K562 (cell line): ENCODE measurements at regions not wholly inside any gene's neighbourhood (a gene's known extent, or its start where the extent isn't known, plus 50 kb on each side); places are given as distances from the start of the nearest gene placed in this dataset.
A peak's percentile ranks its signal among the peaks of the same experiment; 100 is the strongest.
"Not testable (repeated sequence)": the region's sequence is repeated elsewhere in the genome, so short reads cannot be mapped to it uniquely, and the experiment has no call there.

Experiments used
- ATAC-seq: fragments of 200-7000 bp; cut with Tn5 transposase; 3 replicates; pipeline ENCODE4 v1.9.1; 2020; ENCODE audit warnings: moderate library complexity
- BruUV-seq: library from RNA; stranded (reverse); fragments of 400-500 nt; replicated peaks from 2 replicates; lab custom pipeline; 2021; lab: Mats Ljungman, UMichigan
- CTCF ChIA-PET: fragments of 300-600 bp; formaldehyde crosslinking; extraction: SDS; loops from one replicate; lab custom pipeline; 2021; ENCODE audit warnings: low intra/inter-chr PET ratio; lab: Yijun Ruan, JAX
- POLR2A ChIA-PET: fragments of 300-600, 350-650 bp; sonication (Branson Sonifier 250); formaldehyde crosslinking; extraction: SDS; loops from one replicate; lab custom pipeline; 2021; ENCODE audit warnings: antibody characterized with exemption, inconsistent platforms; lab: Yijun Ruan, JAX
- DNase-seq, 4 experiments: peaks; one replicate each; pipeline versions ENCODE4 v3.0.0 to v3.0.0-alpha.2; 2011 to 2018; ENCODE audit warnings: low spot score in 3 of 4, mixed read lengths in 3 of 4; ENCODE audit errors: extremely low read depth in 1 of 4
- FAIRE-seq: peaks from 2 replicates; lab custom pipeline; 2011; peaks lifted over from hg19 to GRCh38; lab: Jason Lieb, UNC
- H2AFZ ChIP-seq: 2 replicates; pipeline ENCODE4 v1.6.0; 2011; ENCODE audit warnings: low read depth, low read length, control low read depth, inconsistent platforms
- H3K27ac ChIP-seq: fragments of 200-600 bp; 3 replicates; pipeline ENCODE4 v1.8.0; 2011; ENCODE audit warnings: low read depth, mild to moderate bottlenecking, control low read depth, inconsistent platforms, low read length, moderate library complexity, mixed read lengths; ENCODE audit errors: extremely low read depth
- H3K27me3 ChIP-seq, 2 experiments: fragments of 300-600 bp in 1 of 2; 2 replicates in 1 of 2; 3 replicates in 1 of 2; pipeline versions ENCODE4 v1.6.0 to v1.8.0; 2011; ENCODE audit warnings: inconsistent platforms in 2 of 2, low read length in 2 of 2, mild to moderate bottlenecking in 1 of 2, mixed read lengths in 1 of 2, moderate library complexity in 1 of 2; ENCODE audit not compliant: control insufficient read depth in 2 of 2, insufficient read depth in 2 of 2
- H3K36me3 ChIP-seq: fragments of 300-600 bp; 3 replicates; pipeline ENCODE4 v1.8.0; 2011; ENCODE audit warnings: mild to moderate bottlenecking, low read length, inconsistent platforms; ENCODE audit not compliant: control insufficient read depth, insufficient read depth
- H3K4me1 ChIP-seq, 2 experiments: fragments of 200-600 bp in 1 of 2; replicated peaks in 1 of 2; 2 replicates in 1 of 2; 3 replicates in 1 of 2; pipeline versions ENCODE4 v1.5.1 to v1.8.0; 2011; ENCODE audit warnings: inconsistent platforms in 2 of 2, low read length in 2 of 2, mild to moderate bottlenecking in 1 of 2, mixed read lengths in 1 of 2, moderate library complexity in 1 of 2; ENCODE audit not compliant: control insufficient read depth in 2 of 2, insufficient read depth in 2 of 2
- H3K4me2 ChIP-seq: 2 replicates; pipeline ENCODE4 v1.6.1; 2011; ENCODE audit warnings: low read length, control low read depth, inconsistent platforms, mixed read lengths; ENCODE audit not compliant: insufficient read depth
- H3K4me3 ChIP-seq: fragments of 200-600 bp; sonication (generic), shearing (Covaris generic); 2 replicates; pipeline ENCODE4 v1.5.1; 2016; ENCODE audit warnings: control low read depth, inconsistent platforms
- H3K79me2 ChIP-seq: fragments of 200-600 bp; 3 replicates; pipeline ENCODE4 v1.8.0; 2011; ENCODE audit warnings: low read length, inconsistent platforms; ENCODE audit not compliant: control insufficient read depth, insufficient read depth
- H3K9ac ChIP-seq, 2 experiments: 2 replicates each; pipeline versions ENCODE4 v1.6.0 to v1.6.1; 2011; ENCODE audit warnings: low read depth in 2 of 2, low read length in 2 of 2, control low read depth in 1 of 2, inconsistent platforms in 1 of 2, mild to moderate bottlenecking in 1 of 2, mixed read lengths in 1 of 2; ENCODE audit not compliant: insufficient read depth in 1 of 2
- H3K9me1 ChIP-seq: one replicate; pipeline ENCODE4 v1.6.0; 2011; ENCODE audit warnings: inconsistent platforms, mild to moderate bottlenecking, low read length, moderate library complexity; ENCODE audit not compliant: control insufficient read depth, insufficient read depth
- H3K9me3 ChIP-seq: replicated peaks from 2 replicates; pipeline ENCODE4 v1.5.1; 2011; ENCODE audit warnings: low read depth, low read length, inconsistent platforms; ENCODE audit not compliant: control insufficient read depth, insufficient read depth
- H4K20me1 ChIP-seq: replicated peaks from 2 replicates; pipeline ENCODE4 v1.6.1; 2011; ENCODE audit warnings: low read length, inconsistent platforms, mixed read lengths; ENCODE audit not compliant: control insufficient read depth, insufficient read depth
- WGBS: fragments of 100-300 bp; shearing (Covaris generic); methylation state at CpG from one replicate; pipeline ENCODE4 v1.1.6; 2016; ENCODE audit warnings: low coverage, mixed read lengths; ENCODE audit not compliant: insufficient coverage; ENCODE audit errors: missing lambda C conversion rate; 5-methylcytosine and 5-hydroxymethylcytosine counted together
- in situ Hi-C: fragments of 300-500 bp; cut with MboI; formaldehyde crosslinking; loops from 4 replicates; pipeline ENCODE4 v1.15.0; 2018; ENCODE audit warnings: inconsistent platforms, mixed read lengths
- intact Hi-C: fragments of 100-400 bp; cut with micrococcal nuclease; formaldehyde crosslinking; loops from 2 replicates; pipeline ENCODE4 v1.14.2; 2022

DNA sequence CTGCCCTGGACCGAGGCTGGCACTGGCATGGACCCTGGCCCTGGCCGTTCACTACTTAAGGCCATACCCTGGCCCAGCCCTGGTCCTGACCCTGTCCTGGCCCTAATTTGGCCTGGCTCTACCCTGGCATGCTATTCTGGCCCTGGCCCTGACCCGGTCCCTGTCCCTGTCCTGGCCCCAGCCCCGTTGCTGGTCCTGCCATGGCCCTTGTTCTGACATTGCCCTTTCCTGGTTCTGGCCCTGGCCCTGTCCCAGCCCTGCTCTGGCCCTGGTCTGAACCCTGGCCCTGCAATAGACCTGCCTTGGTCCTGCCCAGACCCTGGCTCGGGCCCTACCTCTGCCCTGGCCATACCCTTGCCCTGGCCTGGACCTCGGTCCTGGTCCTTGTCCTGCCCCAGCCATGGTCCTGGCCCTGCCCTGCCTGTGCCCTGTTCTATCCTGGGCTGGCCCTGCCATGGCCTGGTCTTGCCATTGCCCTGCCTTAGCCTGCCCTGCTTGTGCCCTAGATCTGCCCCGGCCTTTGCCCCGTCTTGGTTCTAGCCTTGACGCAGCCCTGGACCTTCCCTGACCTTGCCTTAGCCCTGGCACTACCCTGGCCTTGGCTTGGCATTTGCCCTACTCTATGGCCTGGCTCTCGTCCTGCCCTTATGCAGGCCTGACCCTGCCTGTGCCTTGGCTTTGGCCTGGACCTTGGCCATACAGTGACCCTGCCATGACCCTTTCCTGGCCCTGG, 237.2 kb downstream of the GOLGA6L6 start:
- H3K9me3 ChIP-seq, H4K20me1 ChIP-seq, H3K4me2 ChIP-seq, H2AFZ ChIP-seq, H3K36me3 ChIP-seq, H3K4me3 ChIP-seq, H3K27ac ChIP-seq, CTCF ChIA-PET, POLR2A ChIA-PET, ATAC-seq, intact Hi-C loops, H3K79me2 ChIP-seq, H3K27me3 ChIP-seq, H3K4me1 ChIP-seq, BruUV-seq, H3K9ac ChIP-seq, H3K9me1 ChIP-seq, in situ Hi-C loops, FAIRE-seq: not testable (repeated sequence)
- peak in 1 of 4 experiments; percentile 1 for DNase-seq
- 4% methylated on average over 8 of the region's 10 CpGs for WGBS

DNA sequence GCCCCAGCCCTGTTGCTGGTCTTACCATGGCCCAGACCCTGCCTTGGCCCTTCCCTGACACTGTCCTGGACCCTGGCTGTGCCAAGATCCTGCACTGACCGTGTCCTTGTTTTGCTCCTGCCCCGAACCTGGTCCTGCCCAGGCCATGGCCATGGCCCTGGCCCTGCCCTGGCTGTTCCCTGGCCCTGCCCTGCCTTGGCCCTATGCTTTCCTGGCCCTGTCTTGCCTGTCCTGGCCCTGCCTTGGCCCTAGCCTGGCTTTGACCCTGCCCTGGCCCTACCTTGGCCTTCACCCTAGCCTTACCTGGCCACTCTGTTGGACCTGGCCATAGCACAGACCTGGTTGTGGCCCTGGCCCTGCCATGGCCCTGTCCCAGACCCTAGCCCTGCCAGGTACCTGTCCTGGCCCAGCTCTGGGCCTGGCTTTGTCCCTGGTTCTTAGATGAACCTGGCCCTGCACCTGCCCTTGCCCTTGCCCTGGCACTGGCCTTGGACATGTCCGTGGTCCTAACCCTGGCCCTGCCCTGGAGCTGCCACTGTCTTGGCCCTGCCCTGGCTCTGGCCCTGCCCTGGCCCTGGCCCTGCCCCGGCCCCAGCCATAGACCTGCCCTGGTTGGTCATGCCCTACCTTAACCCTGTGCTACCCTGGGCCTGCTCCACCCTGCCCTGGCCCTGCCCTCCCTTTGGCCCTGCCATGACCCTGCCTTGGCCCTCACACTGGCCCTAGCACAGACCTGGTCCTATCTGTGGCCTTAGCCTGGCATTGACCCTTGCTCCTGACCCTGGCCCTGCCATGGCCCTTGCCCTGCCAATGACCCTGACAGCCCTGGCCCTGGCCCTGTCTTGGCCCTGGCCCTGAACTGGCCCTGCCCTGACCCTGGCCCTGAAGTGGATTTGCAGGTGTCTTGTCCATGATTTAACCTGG, 238.1 kb downstream of the GOLGA6L6 start:
- H4K20me1 ChIP-seq, H2AFZ ChIP-seq, intact Hi-C loops, H3K27ac ChIP-seq, H3K9me1 ChIP-seq, H3K79me2 ChIP-seq, in situ Hi-C loops, H3K27me3 ChIP-seq, DNase-seq, ATAC-seq, H3K4me3 ChIP-seq, FAIRE-seq, POLR2A ChIA-PET, H3K4me1 ChIP-seq, CTCF ChIA-PET, BruUV-seq, H3K36me3 ChIP-seq, H3K4me2 ChIP-seq, H3K9me3 ChIP-seq, H3K9ac ChIP-seq: not testable (repeated sequence)
- 0% methylated on average over 4 of the region's 4 CpGs for WGBS

DNA sequence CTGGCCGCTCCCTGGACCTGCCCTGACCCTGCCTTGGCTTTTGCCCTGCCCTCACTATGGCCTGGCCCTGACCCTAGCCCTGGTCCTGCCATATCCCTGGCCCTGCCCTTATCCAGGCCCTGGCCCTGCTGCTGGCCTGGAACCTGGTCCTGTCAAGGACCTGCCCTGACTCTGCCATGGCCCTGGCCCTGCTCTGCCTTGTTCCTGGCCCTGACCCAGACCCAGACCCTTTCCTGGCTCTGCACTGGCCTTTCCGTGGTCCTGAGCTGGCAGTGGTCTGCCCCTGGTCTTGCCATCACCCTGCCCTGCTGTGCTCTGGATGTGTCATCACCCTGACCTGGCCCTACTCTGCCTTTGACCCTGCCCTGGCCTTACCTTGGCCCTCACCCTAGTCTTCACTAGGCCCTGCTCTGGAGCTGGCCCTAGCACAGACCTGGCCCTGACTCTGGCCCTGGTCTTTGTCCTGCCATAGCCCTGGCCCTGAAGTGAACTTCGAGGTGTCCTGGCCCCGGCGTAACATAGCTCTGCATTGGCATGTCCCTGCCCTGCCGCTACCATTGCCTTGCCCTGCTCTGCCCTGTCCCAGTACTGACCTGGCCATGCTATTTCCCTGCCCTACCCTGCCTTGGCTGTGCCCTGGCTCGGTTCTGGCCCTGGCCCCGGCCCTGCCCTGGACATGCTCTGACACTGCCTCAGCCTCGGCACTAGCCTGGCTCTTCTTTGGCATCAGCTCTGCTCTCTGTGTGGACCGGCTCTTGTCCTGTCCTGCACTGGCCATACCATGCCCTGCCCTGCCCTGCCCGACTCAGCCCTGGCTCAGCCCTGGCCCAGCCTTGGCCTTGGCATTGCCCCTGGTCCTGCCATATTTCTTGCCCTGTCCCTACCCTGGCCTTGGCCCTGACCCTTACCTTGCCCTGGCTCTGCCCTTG, 239.2 kb downstream of the GOLGA6L6 start:
- H3K4me2 ChIP-seq, ATAC-seq, CTCF ChIA-PET, H3K36me3 ChIP-seq, H3K9me3 ChIP-seq, H3K4me1 ChIP-seq, intact Hi-C loops, H4K20me1 ChIP-seq, FAIRE-seq, H2AFZ ChIP-seq, H3K27me3 ChIP-seq, H3K9ac ChIP-seq, H3K27ac ChIP-seq, H3K79me2 ChIP-seq, BruUV-seq, H3K4me3 ChIP-seq, POLR2A ChIA-PET, in situ Hi-C loops, H3K9me1 ChIP-seq: not testable (repeated sequence)
- DNase-seq: peak in 1 of 4 experiments; percentile 0
- WGBS: 1% methylated on average over 10 of the region's 11 CpGs
